Cardiac septum (tissue), 1 donor: ENCODE measurements at regions not wholly inside any gene's neighbourhood (a gene's known extent, or its start where the extent isn't known, plus 50 kb on each side); places are given as distances from the start of the nearest gene placed in this dataset.

Source experiments
- DNase-seq: peaks from one replicate; pipeline ENCODE4 v3.0.0-alpha.2; 2020; ENCODE audit warnings: low spot score
- intact Hi-C: fragments of 100-400 bp; cut with DNase I; formaldehyde crosslinking; loops from one replicate; pipeline ENCODE4 v1.14.0; 2022
- donor health status: DM: no; HTN: no; CAD: no.

DNA sequence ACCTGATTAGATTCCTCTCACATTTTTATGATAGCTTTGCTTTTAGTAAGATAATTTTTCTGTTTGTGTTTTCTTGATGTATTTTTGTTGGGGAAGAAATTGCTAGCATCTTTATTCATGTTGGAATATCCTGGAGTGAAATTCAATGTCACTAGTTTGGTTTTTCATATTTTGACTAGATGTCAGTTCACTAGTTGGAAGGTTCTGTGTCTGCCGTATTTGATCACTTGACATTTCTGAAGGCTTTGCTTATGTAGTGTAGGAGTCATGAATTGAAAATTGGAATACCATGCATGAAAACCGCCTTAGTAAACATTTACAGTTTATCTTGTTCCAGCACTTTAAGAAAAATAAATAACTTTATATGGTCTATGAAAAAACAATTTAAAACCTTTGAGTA, 348.4 kb downstream of the AASDHPPT start:
- DNase-seq: no peak
- intact Hi-C loops: no loop called here

DNA sequence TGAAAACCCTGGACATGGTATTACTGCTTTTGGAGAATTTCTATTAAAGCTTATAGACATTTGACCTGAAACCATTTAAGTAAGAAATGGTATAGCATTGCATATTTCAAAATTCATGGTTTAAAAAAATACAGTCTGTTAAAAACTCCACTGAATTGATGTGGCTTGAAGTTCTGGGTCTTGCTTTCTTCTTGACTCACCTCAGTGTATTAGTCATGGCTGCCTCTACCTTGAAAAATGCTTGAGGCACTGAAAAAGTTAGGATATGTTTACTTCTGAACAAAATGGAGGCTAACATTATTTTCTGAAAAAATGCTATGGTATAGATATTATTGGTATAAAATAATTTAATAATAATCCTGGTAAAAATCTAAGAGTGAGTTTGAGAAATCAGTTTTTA, 349.2 kb downstream of the AASDHPPT start:
- intact Hi-C loops: no loop called here
- DNase-seq: no peak

DNA sequence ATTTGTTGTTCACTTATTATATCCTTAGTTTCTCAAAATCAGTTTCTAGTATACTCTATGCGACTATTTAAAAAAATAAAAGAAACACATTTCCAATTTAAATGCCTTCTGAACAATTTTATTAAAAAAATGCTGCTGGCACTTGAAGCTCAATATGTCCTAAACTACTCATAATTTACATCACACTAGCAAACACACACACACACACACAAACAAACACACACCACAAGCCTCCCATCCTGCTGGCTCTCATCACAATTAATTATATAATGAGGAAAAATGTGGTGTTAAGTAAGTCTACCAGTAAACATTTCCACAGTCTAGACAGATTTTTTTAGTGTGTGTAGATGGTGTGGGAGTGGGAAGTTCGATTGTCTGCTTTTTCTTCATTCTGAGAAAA, 350.3 kb downstream of the AASDHPPT start:
- intact Hi-C loops: no loop called here
- no peak for DNase-seq

DNA sequence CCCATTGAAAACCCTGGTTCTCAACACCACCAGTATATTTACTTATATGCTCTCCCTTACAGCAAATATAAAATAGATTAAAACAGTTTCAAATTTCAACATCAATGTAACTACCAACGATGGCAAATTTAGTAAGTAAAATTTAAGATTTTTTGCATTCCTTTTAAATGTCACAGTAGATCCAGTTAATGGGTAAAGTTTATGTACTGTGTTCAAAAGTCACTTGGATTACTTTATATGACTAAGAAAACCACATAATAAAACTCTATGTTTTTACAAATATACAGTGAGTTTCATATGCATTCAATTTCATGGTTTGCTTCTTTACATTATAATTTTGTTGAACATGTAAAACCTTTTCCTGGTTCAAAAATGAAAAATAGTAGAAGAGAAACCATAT, 364.6 kb downstream of the AASDHPPT start:
- intact Hi-C loops: no loop called here
- DNase-seq: no peak

GRCh38 chr11:106446302-106446701, 368.8 kb downstream of the AASDHPPT start:
- no peak for DNase-seq
- intact Hi-C loops: no loop called here

- intact Hi-C loops: no loop called here
- no peak for DNase-seq
Observed at GRCh38 chr11:106446955-106447354, 369.5 kb downstream of the AASDHPPT start.

- DNase-seq: no peak
- intact Hi-C loops: no loop called here
Observed at GRCh38 chr11:106447631-106448191, 370.2 kb downstream of the AASDHPPT start.

DNA sequence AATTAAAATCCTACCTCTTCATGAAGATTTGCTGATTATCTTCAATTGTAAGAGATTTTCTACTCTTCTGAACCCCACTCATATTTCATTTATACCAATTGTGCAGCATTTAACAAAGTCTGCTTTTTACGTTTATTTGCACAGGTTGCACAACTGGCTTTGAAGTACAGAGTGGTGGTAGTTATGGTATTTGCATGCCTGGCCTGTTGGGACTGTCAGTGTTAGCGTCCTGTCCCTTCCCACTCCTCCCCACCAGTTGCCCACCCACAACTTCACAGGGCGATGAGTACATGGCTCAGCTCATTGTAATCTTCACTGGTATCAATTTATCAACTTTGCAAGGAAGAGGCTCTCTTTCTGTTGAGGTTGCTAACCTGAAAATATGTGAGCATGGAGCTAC, 372.3 kb downstream of the AASDHPPT start:
- intact Hi-C loops: no loop called here
- DNase-seq: no peak

GRCh38 chr11:106451228-106451922, 373.9 kb downstream of the AASDHPPT start:
- no peak for DNase-seq
- intact Hi-C loops: no loop called here

GRCh38 chr11:106456647-106457046, 379.2 kb downstream of the AASDHPPT start:
- no peak for DNase-seq

DNA sequence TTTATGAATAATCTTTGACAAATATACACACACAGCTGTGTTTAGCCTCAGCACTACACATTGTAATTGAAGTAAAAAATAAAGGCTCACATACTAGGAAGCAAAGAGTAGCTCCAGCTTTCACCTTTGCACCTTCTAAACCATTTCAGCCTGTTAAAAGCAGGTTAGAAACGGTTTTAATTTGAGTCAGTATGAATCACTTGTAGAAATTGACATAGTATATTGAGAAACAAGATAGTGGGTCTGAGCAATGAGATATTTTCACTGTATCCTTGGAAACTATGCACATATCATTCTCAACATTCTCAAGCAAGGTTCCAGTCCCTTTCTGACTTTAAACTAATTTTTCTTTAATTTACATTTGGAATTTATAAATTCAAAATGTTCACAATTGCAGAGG, 380.3 kb downstream of the AASDHPPT start:
- intact Hi-C loops: no loop called here
- no peak for DNase-seq

More at GRCh38 chr11:106456647-106457046, 379.2 kb downstream of the AASDHPPT start:
- intact Hi-C loops: no loop called here

- DNase-seq: no peak
- intact Hi-C loops: no loop called here
Observed at GRCh38 chr11:106459135-106459534, 381.7 kb downstream of the AASDHPPT start.

GRCh38 chr11:106461148-106461691, 383.8 kb downstream of the AASDHPPT start:
- DNase-seq: no peak
- intact Hi-C loops: no loop called here

DNA sequence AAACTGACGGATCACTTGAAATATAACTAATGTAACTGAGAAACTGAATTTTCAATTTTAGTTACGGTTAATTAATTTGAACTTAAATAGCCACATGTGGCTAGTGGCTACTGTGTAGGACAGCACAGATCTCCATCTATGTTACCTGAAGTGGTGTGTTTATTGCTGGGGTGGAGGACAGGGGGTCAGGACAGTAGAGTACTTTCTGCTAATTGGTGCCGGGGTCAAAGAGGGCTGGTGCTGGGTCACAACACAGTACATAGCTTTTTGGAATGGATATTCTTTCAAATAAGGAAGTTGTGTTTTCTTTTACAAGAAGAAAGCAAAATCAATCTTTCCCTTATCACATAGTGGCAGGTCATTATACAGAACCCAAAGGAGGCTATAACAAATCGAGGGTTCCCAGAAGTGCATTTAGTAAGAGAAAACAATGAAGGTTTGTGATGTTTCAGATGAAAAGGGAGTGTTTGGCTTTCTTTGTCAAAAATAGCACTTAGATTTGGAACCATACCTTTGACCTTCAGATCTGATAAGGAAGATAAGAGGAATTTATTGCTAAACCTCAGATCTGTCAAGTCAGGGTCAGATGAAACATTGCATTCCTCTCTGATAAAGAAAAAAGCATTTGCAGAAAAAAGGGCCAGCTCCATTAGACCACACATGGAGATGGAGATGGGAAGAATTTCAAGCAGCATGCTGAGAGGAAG, 384.5 kb downstream of the AASDHPPT start:
- intact Hi-C loops: no loop called here
- DNase-seq: no peak

DNA sequence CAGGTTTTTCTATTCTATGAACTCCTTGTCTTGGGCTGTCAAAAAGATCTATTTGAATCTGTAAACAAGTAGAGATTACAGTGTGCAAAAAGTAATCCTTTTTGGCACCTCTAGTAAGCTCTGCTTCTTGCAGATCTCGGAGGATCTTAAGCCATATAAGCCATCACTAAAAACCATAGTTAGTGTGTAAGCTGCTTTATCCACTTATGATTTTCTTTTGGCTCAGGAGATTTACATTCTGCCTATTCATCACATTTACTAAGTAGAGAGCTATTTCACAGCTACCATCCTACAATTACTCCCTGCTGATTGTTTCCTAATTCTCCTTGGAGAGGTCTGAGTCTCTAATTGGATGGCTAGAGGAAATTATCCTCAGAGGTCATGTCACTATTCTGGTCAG, 385.7 kb downstream of the AASDHPPT start:
- DNase-seq: no peak
- intact Hi-C loops: no loop called here

- no peak for DNase-seq
- intact Hi-C loops: no loop called here
Observed at GRCh38 chr11:106463796-106464201, 386.3 kb downstream of the AASDHPPT start.

DNA sequence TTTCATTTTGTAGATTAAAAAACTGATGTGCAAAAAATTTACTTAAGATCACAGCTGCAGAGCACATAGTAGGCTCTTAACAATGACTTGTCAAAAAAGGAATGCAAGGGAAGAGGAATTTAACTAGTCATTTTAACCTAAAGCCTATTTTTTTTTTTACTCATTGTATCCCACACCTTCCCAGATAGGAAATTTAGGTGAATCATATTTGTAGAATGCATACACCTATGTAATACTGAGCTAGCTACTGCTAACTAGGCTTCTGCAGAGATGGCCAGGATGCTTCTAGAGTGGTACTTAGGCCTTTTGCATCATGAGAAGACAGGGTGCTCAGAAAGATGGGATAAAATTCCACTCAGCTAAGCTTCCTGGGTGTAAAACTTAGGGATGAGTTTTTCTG, 387.3 kb downstream of the AASDHPPT start:
- intact Hi-C loops: no loop called here
- no peak for DNase-seq

- intact Hi-C loops: no loop called here
- no peak for DNase-seq
Observed at GRCh38 chr11:106466521-106467080, 389.1 kb downstream of the AASDHPPT start.

- DNase-seq: no peak
- intact Hi-C loops: no loop called here
Observed at GRCh38 chr11:106467501-106467900, 390.0 kb downstream of the AASDHPPT start.

- intact Hi-C loops: no loop called here
- DNase-seq: no peak
Observed at GRCh38 chr11:106468086-106468485, 390.6 kb downstream of the AASDHPPT start.

- intact Hi-C loops: no loop called here
- no peak for DNase-seq
Observed at GRCh38 chr11:106468531-106468930, 391.1 kb downstream of the AASDHPPT start.
